HG03354 (cell line): ENCODE measurements at regions not wholly inside any gene's neighbourhood (a gene's known extent, or its start where the extent isn't known, plus 50 kb on each side); places are given as distances from the start of the nearest gene placed in this dataset.

ENCODE experiments used
- ATAC-seq: cut with Tn5 transposase; IDR thresholded peaks from one replicate; pipeline ENCODE4 v1.9.1; 2021; ENCODE audit warnings: mild to moderate bottlenecking; ENCODE audit not compliant: unreplicated experiment, poor library complexity, severe bottlenecking

GRCh38 chr11:57098191-57098590, 83.6 kb upstream of the LRRC55 start:
- no peak for ATAC-seq

- ATAC-seq, result no peak
Measured at GRCh38 chr11:57100638-57101331, 81.0 kb upstream of the LRRC55 start.

GRCh38 chr11:57103899-57104605, 77.7 kb upstream of the LRRC55 start:
- no peak for ATAC-seq

- ATAC-seq, result no peak
Measured at GRCh38 chr11:57109331-57109730, 72.4 kb upstream of the LRRC55 start.

GRCh38 chr11:57111619-57112018, 70.1 kb upstream of the LRRC55 start:
- no peak for ATAC-seq

- peak; percentile 83 for ATAC-seq
Measured at GRCh38 chr11:57116654-57117053, 65.1 kb upstream of the LRRC55 start.

GRCh38 chr11:57120192-57120965, 61.4 kb upstream of the LRRC55 start:
- ATAC-seq, result no peak

GRCh38 chr11:57121996-57122395, 59.8 kb upstream of the LRRC55 start:
- no peak for ATAC-seq

GRCh38 chr11:57123590-57123989, 58.2 kb upstream of the LRRC55 start:
- ATAC-seq, result no peak

- no peak for ATAC-seq
Measured at GRCh38 chr11:57124505-57124904, 57.2 kb upstream of the LRRC55 start.

- ATAC-seq, result no peak
Measured at GRCh38 chr11:57124917-57125316, 56.8 kb upstream of the LRRC55 start.

- no peak for ATAC-seq
Measured at GRCh38 chr11:57126766-57127400, 54.9 kb upstream of the LRRC55 start.

- ATAC-seq, result no peak
Measured at GRCh38 chr11:57131080-57131790, 50.5 kb upstream of the LRRC55 start.
